HepG2 (cell line): ENCODE measurements at regions not wholly inside any gene's neighbourhood (a gene's known extent, or its start where the extent isn't known, plus 50 kb on each side); places are given as distances from the start of the nearest gene placed in this dataset.

Source experiments
- ESRRA ChIP-seq: sonication (generic); formaldehyde crosslinking; IDR thresholded peaks from 2 replicates; pipeline ENCODE4 v1.5.1; 2020; ENCODE audit warnings: mild to moderate bottlenecking, low read depth, missing genetic modification reagents
- POLR2AphosphoS2 ChIP-seq: IDR thresholded peaks from 2 replicates; pipeline ENCODE4 v1.6.1; 2011; ENCODE audit warnings: low read depth, low read length, improper control_type of control experiment
- SAFB2 ChIP-seq: sonication (generic); formaldehyde crosslinking; IDR thresholded peaks from 2 replicates; pipeline ENCODE4 v1.5.1; 2020; ENCODE audit warnings: missing genetic modification reagents, low read depth, mild to moderate bottlenecking, borderline replicate concordance
- ZNF225 ChIP-seq: sonication (generic); formaldehyde crosslinking; IDR thresholded peaks from 2 replicates; pipeline ENCODE4 v1.4.0; 2020; ENCODE audit warnings: mild to moderate bottlenecking, missing genetic modification reagents
- ZNF354B ChIP-seq: sonication (generic); formaldehyde crosslinking; IDR thresholded peaks from 2 replicates; pipeline ENCODE4 v1.8.0; 2022; ENCODE audit warnings: mild to moderate bottlenecking, missing genetic modification reagents
- ZNF713 ChIP-seq: sonication (generic); formaldehyde crosslinking; IDR thresholded peaks from 2 replicates; pipeline ENCODE4 v1.4.0; 2020; ENCODE audit warnings: mild to moderate bottlenecking, missing genetic modification reagents
- TF ChIP-seq, protein P1 (sequence below): sonication (generic); formaldehyde crosslinking; conservative IDR thresholded peaks from 2 replicates; pipeline ENCODE4 v1.8.0; 2022; ENCODE audit warnings: low read depth, missing genetic modification reagents
- TF ChIP-seq, protein P2 (sequence below): sonication (generic); formaldehyde crosslinking; IDR thresholded peaks from 2 replicates; pipeline ENCODE4 v1.8.0; 2022; ENCODE audit warnings: missing genetic modification reagents, low read depth, mild to moderate bottlenecking, borderline replicate concordance
- TF ChIP-seq, protein P3 (sequence below): IDR thresholded peaks from 2 replicates; pipeline ENCODE4 v1.4.0; 2020; ENCODE audit warnings: mild to moderate bottlenecking, missing genetic modification reagents
- TF ChIP-seq, protein P4 (sequence below): sonication (generic); formaldehyde crosslinking; IDR thresholded peaks from 2 replicates; pipeline ENCODE4 v1.8.0; 2022; ENCODE audit warnings: missing genetic modification reagents, mild to moderate bottlenecking, moderate library complexity, borderline replicate concordance
- TF ChIP-seq, protein P5 (sequence below): sonication (generic); formaldehyde crosslinking; IDR thresholded peaks from 2 replicates; pipeline ENCODE4 v1.4.0; 2020; ENCODE audit warnings: low read depth, mild to moderate bottlenecking, missing genetic modification reagents

DNA sequence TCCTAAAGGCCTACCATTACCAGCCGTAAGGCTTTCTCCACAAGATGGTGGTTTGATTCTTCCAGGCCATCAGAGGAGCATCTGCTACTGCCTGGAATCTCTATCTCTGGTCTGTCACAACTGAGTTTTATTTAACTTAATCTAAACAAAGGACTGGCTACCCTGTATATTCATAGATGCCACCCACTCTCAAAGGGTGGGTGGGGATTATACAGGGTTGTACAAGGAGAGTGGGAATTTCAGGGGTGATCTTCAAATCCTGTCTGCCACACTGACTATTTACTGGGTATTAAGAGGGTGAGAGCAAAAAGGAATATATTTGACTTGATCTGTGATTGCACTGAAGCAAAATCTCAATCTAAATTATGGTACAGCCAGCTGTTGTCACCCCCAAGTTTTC lies 253.3 kb downstream of the MBNL1 start (continued):
- TF ChIP-seq, protein P1, sequence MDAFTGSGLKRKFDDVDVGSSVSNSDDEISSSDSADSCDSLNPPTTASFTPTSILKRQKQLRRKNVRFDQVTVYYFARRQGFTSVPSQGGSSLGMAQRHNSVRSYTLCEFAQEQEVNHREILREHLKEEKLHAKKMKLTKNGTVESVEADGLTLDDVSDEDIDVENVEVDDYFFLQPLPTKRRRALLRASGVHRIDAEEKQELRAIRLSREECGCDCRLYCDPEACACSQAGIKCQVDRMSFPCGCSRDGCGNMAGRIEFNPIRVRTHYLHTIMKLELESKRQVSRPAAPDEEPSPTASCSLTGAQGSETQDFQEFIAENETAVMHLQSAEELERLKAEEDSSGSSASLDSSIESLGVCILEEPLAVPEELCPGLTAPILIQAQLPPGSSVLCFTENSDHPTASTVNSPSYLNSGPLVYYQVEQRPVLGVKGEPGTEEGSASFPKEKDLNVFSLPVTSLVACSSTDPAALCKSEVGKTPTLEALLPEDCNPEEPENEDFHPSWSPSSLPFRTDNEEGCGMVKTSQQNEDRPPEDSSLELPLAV, result no peak
- TF ChIP-seq, protein P2, sequence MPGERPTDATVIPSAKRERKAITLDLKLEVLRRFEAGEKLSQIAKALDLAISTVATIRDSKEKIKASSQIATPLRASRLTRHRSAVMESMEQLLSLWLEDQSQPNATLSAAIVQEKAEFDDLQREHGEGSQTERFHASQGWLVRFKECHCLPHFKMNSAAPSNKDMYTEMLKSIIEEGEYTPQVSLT (CRISPR knock-in tag), result no peak
- TF ChIP-seq ZNF354B (CRISPR knock-in tag) (no peak), ZNF225 (CRISPR knock-in tag) (no peak), POLR2AphosphoS2 (no peak), ZNF713 (CRISPR knock-in tag) (no peak), ESRRA (CRISPR knock-in tag) (no peak), SAFB2 (CRISPR knock-in tag) (no peak)
- TF ChIP-seq, protein P3, sequence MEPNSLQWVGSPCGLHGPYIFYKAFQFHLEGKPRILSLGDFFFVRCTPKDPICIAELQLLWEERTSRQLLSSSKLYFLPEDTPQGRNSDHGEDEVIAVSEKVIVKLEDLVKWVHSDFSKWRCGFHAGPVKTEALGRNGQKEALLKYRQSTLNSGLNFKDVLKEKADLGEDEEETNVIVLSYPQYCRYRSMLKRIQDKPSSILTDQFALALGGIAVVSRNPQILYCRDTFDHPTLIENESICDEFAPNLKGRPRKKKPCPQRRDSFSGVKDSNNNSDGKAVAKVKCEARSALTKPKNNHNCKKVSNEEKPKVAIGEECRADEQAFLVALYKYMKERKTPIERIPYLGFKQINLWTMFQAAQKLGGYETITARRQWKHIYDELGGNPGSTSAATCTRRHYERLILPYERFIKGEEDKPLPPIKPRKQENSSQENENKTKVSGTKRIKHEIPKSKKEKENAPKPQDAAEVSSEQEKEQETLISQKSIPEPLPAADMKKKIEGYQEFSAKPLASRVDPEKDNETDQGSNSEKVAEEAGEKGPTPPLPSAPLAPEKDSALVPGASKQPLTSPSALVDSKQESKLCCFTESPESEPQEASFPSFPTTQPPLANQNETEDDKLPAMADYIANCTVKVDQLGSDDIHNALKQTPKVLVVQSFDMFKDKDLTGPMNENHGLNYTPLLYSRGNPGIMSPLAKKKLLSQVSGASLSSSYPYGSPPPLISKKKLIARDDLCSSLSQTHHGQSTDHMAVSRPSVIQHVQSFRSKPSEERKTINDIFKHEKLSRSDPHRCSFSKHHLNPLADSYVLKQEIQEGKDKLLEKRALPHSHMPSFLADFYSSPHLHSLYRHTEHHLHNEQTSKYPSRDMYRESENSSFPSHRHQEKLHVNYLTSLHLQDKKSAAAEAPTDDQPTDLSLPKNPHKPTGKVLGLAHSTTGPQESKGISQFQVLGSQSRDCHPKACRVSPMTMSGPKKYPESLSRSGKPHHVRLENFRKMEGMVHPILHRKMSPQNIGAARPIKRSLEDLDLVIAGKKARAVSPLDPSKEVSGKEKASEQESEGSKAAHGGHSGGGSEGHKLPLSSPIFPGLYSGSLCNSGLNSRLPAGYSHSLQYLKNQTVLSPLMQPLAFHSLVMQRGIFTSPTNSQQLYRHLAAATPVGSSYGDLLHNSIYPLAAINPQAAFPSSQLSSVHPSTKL (CRISPR knock-in tag), result no peak
- TF ChIP-seq, protein P4, sequence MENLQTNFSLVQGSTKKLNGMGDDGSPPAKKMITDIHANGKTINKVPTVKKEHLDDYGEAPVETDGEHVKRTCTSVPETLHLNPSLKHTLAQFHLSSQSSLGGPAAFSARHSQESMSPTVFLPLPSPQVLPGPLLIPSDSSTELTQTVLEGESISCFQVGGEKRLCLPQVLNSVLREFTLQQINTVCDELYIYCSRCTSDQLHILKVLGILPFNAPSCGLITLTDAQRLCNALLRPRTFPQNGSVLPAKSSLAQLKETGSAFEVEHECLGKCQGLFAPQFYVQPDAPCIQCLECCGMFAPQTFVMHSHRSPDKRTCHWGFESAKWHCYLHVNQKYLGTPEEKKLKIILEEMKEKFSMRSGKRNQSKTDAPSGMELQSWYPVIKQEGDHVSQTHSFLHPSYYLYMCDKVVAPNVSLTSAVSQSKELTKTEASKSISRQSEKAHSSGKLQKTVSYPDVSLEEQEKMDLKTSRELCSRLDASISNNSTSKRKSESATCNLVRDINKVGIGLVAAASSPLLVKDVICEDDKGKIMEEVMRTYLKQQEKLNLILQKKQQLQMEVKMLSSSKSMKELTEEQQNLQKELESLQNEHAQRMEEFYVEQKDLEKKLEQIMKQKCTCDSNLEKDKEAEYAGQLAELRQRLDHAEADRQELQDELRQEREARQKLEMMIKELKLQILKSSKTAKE (CRISPR knock-in tag), result no peak
- TF ChIP-seq, protein P5, sequence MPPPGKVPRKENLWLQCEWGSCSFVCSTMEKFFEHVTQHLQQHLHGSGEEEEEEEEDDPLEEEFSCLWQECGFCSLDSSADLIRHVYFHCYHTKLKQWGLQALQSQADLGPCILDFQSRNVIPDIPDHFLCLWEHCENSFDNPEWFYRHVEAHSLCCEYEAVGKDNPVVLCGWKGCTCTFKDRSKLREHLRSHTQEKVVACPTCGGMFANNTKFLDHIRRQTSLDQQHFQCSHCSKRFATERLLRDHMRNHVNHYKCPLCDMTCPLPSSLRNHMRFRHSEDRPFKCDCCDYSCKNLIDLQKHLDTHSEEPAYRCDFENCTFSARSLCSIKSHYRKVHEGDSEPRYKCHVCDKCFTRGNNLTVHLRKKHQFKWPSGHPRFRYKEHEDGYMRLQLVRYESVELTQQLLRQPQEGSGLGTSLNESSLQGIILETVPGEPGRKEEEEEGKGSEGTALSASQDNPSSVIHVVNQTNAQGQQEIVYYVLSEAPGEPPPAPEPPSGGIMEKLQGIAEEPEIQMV (CRISPR knock-in tag), result no peak
- TF ChIP-seq, all 625 proteins: peak for 0
